HG02798 (cell line): ENCODE measurements at regions not wholly inside any gene's neighbourhood (a gene's known extent, or its start where the extent isn't known, plus 50 kb on each side); places are given as distances from the start of the nearest gene placed in this dataset.
"Not testable (repeated sequence)": the region's sequence is repeated elsewhere in the genome, so short reads cannot be mapped to it uniquely, and the experiment has no call there.

Source experiments
- ATAC-seq: cut with Tn5 transposase; IDR thresholded peaks from one replicate; pipeline ENCODE4 v1.9.1; 2021; ENCODE audit warnings: mild to moderate bottlenecking; ENCODE audit not compliant: unreplicated experiment, poor library complexity

DNA sequence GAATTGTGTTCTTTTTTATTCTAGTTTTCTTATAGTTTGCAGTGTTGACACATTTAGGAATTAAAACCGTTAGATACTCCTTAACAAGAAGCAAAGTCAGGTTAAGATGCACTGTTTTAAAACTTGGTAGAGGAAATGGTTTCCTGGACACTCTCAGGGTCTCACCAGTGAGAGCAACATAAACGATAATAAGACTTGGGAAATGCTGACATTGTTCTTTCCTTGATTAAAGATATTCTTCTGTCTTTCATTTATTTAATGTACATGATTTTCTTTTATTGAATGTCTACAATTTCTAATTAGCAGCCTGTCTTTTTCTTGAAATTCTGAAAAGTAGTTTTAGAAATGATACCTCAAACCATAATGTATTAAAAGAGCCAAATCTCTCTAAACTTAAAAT, 707.9 kb upstream of the CHD1 start:
- no peak for ATAC-seq

DNA sequence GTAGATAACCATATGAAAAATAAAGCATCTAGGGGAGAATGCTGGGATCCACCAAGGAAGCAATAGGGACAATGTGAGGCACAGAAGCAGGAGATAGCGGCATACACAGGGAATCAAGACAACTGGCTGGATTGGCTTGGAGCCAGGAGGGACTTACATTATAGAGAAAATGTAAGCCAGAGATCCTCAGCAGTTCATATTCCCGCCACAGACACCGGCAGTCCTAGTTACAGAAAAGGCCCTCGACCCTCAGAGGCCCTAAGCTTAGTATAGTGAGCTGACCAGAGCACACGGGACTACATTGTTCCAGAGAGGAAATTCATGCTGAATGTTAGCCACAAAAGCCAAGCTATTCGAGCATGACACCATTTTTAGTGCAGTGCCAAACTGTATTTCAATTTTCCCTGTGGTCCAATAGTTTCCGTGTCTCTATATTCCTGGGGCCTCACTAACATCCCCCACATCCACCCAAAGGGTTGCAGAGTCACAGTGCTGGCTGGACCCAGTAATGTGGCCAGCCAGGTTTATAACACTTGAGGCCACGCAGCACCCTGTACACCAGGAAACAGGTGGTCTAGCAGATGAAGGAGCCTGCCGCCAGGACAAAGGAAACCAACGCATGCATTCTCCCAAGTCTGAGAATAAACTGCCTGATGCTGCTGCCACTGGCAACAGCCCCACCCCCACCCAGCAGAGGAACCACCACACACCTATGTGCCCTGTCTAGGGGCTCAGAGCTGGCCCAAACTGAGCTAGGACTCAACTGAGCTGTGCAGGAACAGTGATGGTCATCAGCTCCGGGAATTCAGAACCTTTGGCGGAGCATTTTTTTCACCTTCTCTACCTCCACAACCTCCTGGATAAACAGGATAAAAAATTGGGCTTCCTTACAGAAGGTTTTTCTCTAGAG, 693.2 kb upstream of the CHD1 start:
- no peak for ATAC-seq

DNA sequence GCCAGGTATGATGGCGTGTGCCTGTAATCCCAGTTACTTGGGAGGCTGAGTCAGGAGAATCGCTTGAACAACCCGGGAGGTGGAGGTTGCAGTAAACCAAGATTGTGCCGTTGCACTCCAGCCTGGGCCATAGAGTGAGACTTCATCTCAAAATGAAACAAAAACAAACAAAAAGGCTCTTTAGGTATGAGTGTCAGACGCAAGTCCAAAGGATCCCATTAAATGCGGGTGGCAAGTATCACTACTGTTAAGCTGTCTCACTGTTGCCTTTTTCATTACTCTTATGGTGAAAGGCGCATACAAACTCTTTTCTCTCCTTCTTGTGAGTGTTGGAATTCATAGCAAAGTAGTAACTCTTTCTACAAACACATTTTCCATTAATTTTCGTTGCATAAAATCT, 688.5 kb upstream of the CHD1 start:
- no peak for ATAC-seq

DNA sequence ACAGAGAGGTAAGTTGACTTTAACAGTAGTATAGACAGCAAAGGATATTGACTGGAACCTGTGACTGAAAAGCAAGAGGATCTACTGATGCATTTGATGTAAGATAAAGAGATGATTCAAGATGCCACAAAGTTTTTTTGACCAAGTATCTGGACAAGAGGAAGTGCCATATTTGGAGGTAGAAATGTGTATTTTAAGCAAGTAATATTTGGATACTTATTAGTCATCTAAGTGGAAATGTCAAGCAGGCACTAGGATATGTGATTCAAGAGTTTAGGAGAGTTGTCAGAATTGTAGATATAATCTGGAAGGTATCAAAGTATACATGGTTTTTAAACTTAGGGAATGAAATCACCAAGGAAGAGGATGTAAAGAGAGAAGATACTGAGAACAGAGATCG, 686.1 kb upstream of the CHD1 start:
- ATAC-seq: no peak

DNA sequence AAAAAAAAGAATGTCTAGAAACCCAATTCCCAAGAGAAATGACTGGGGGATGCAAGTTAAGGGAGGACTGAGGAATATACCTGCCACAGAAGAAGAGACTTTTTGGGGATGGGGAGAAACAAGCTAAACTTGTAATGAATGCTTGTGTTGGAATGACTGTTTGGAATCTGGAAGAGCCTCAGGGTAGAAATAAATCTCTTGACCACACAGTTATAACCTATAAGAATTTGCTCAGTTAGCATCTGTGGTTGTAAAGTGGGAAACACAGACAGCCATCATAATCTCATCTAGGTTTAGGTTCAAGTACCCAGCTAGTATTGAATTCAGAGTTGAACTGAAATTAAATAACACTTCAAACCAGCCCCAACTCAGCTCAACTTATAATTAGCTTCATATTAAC, 678.3 kb upstream of the CHD1 start:
- ATAC-seq: no peak

DNA sequence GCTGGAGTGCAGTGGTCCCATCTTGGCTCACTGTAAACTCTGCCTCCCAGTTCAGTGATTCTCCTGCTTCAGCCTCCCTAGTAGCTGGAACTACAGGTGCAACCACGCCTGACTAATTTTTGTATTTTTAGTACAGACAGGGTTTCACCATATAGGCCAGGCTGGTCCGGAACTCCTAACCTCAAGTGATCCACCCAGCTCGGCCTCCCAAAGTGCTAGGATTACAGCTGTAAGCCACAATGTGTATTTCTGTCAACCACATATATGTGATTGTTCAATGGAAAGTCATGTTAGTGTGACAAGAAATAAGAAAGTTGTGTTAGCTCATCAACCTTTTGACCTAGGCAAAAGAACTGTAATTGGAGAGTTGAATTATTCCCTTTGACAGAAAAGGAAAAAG, 677.1 kb upstream of the CHD1 start:
- no peak for ATAC-seq

DNA sequence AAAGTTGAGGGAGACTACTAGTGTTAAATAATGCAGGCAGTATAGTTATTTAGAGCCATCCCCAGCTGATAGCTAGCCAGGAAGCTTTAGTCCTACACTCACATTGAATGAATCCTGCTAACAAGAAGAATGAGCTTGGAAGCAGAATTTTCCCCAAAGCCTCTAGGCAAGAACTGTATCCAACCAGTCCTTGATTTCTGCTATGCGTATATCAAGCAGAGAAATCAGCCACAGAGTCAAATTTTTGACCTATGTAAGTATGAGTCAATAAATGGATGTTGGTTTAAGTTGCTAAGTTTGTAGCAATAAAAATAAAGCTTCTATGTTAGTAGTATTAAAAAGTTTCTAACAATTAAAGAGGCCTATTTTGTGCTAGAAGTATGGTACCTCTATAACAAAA, 672.1 kb upstream of the CHD1 start:
- no peak for ATAC-seq

DNA sequence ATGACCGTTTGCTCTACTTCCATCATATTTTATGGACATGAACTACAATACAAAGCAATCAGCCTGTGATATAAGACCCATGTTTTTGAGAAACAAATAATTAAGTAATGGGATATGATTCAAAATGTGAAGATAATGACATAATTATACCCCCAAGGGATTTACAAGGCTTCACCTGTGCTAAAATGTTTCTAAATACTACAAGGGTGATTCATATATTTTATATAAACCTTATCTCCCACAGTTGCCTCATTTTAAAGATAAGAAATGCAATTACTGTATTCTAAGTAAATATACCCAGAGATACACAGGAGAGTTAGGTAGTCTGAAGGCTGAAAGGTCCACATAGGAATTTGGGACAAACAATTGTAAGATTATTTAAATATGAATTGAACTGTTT, 662.0 kb upstream of the CHD1 start:
- no peak for ATAC-seq

DNA sequence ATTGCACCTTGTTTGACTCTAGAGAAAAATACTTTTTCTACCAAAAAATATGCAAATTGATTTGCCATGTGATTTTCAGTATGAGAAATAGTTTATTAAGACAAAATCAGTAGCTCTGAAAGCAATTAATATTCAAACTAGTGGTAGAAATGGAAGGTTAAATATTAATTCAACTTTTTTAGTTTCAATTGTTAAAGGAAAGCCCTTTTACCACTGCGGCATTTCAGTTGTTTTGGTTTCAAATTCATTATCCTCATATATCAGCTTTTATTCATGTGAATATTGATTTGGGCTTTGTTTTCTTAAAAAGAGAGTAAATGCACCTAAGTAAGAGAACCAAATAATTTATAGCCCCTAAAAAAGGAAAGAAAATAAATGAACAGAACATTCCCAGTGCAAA, 660.6 kb upstream of the CHD1 start:
- ATAC-seq: no peak

DNA sequence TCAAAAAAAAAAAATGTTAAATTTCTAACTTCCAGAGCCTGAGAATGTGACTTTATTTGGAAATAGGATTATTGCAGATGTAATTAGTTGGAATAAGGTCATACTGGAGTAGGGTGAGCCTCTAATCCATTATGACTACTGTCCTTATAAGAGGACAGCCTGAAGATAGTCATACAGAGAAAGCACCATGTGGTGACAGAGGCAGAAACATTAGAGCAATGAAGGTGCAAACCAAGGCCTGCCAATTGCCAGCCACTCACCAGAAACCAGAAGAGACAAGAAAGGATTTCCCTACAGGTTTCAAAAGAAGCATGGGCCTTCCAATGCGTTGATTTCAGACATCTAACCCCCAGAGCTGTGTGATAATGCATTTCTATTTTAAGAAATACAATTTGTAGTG, 659.2 kb upstream of the CHD1 start:
- peak; percentile 59 for ATAC-seq

DNA sequence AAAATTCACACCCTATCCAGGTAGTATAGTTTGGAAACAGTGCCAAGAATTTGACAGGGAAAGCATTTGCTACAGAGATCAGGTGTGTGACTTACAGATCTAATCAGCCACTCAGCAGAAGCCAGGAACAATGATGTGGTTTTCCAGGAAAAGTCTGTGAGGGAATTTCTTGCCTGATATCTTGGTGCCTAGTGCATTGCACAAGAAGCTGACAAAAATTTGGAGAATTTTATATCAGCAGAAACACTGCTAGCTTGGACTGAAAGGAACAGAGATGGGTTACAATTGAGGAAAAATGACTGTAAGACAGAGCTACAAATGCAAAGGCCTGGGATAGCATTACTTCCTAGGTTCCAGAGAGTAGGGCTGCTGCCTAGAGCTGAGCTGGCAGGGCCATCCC, 658.1 kb upstream of the CHD1 start:
- no peak for ATAC-seq

DNA sequence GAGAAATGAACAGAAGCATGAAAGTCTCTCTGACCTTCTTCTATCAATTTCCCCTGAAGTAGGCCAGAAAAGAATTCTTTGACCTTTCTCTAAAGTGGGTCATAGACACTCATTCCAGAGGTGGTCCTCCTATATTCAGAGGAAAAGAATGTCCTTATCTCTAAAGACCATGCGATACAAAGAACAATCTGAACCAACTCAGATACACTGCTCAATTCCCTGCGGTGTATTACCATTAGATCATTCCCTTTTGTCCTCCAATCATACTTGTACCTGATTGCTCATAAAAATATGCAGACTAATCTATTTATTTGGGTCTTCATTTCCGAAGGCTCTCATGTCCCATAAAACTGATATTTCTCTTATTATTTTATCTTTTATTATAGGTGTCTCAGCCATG, 652.4 kb upstream of the CHD1 start:
- not testable (repeated sequence) for ATAC-seq

DNA sequence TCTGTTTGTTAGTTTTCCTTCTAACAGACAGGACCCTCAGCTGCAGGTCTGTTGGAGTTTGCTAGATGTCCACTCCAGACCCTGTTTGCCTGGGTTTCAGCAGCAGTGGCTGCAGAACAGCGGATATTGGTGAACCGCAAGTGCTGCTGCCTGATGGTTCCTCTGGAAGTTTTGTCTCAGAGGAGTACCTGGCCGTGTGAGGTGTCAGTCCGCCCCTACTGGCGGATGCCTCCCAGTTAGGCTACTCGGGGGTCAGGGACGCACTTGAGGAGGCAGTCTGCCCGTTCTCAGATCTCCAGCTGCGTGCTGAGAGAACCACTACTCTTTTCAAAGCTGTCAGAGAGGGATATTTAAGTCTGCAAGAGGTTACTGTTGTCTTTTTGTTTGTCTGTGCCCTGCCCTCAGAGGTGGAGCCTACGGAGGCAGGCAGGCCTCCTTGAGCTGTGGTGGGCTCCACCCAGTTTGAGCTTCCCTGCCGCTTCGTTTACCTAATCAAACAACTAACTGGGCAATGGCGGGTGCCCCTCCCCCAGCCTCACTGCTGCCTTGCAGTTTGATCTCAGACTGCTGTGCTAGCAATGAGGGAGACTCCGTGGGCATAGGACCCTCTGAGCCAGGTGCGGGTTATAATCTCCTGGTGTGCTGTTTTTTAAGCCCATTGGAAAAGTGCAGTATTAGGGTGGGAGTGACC, 634.3 kb upstream of the CHD1 start:
- ATAC-seq: not testable (repeated sequence)

DNA sequence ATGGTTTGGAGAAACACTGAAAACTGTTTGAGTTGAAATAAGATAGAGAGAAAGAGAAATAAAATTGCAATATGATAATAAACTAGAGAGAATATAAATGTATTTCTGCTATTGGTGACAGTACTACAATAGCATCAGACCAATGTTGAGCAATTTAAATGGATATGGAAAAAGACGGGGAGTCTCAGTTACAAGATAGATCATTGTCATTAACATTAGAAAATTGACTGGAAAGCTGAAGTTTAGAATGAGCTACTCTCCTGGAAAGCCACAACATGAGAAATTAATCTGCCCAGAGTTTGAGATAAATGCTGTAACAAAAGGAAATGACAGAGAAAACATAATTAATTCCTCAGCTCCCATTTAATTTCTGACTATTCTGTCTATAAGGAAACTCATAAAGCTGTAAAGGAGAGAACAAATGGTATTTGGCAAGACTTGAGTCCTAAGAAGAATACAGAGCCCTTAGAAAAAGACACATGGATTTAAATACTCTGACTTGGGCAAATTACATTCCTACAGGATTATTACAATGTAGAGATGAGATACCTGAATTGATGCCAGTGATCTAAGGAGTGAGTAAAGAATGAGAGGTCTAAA, 624.5 kb upstream of the CHD1 start:
- ATAC-seq: no peak

DNA sequence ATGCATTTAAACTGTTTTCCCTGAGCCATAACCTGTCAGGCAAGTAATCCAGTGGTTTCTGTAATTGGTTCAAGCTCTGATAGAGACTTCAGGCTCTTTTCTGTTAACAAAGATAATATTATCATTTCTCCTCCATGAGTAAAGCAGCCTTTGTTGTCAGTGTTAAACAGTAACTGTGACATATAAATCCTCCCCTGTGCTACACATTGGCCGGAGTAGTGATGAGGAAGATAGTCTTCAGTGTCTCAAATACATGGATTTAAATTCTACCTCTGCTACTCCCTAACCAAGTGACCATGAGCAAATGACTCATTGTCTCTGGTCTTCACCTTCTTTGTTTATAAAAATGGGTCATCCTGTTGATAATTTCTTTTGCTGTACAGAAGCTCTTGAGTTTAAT, 615.5 kb upstream of the CHD1 start:
- ATAC-seq: no peak

DNA sequence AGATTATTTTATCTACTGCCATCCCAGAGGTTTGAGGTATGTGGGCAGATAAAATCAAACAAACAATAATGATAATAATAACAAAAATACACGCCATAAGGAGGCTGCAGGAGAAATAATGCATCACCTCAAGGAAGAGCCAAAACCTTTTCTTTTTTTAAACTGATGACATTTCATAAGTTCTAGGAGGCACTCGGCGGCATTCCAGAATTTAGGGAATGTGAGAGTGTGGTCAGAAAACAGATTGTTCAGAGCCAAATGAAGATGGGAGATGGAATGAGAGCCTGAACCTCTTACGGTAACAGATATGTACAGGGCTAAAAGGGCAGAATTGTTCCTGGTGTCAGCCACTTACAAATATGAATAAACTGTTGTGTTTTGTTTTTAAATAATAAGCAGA, 615.0 kb upstream of the CHD1 start:
- ATAC-seq: no peak

DNA sequence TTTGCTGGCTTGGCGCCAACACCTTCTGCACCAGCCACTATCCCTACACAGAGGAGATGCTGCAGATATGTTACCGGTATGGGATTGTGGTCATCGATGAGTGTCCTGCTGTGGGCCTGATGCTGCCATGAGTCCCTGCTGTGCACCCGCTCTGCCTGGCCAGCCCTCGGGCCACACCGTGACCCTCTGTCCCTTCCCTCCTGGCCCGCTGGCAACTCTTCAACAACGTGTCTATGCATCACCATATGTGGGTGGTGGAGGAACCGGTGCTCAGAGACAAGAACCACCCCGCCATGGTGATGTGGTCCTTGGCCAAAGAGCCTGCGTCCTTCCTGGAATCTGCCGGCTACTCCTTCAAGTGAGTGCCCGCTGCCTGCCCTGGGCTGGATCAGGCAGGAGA, 605.4 kb upstream of the CHD1 start:
- not testable (repeated sequence) for ATAC-seq

DNA sequence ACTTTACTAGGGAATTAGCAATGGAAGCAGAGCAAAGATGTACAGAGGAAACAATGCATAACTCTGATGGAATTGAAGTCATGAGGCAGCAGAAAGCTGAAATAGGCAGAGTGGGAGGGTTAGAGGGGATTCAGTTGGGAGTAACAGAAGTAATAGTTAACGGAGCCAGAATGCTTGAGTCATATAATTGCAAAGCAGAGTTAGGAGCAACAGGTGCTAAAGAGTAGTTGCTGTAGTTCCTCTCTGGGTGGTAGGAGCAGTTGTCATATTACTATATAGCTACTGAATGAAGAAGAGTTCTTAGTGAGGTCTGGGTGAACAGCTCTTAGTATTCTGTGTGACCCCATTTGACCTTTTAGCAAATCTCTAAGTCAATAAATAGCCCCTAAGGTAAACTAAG, 592.9 kb upstream of the CHD1 start:
- ATAC-seq: not testable (repeated sequence)

DNA sequence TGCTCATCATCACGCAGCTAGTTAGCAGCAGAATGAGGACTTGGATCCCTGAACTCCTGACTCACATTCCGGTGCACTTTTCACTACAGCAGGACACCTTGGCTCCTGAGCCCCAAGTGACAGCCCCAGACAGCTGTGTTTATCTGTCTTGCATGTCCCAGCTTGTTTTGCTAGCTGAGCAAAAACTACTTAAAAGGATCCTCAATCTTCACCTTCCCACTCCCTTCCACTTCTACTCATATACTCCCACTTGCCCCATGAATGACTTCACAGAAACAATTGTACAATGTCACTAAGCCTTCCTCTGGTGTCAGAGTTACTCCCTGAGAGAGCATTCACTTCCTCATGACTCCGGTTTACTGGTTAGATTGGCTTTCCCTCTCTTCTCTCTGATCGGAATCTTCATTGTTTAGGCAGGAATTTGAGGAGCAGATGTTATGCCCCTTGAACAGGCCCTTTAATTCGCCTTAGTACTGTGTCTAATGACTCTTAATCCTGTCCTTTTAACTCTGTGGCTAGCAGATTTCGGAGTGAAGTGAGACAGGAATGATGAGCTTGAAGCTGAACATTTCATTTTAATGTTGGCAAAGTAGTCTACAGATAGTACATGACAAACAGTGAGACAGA, 587.2 kb upstream of the CHD1 start:
- peak; percentile 52 for ATAC-seq

DNA sequence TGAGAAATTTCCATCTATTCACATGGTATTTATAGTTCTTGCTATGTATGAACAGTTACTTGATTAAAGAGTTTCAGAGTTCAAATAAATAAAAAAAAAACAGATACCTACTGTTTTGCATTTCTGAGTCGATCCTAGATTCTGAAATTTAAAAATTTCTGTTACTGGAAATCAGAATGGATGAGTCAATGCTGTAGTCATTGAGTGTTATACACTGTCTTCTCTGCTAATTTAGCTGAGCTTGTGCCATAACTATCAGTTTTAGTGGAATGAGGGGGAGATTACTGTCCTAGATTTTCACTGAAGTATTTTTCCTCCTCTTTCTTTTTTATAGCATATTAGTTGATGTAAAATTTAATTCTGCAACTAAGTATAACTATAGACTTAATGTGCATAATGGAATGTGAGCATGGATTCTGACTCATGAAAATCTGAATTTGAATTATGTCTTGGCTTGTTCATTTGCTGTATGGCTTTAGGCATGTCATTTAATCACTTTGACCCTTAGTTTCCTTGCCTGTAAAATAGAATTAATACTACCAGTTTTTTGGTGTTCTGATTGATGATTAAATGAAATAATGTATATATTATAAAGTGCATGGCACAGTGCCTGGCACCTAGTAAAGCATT, 581.5 kb upstream of the CHD1 start:
- ATAC-seq: not testable (repeated sequence)
